HPDE6-E6E7 (cell line): ENCODE measurements at regions not wholly inside any gene's neighbourhood (a gene's known extent, or its start where the extent isn't known, plus 50 kb on each side); places are given as distances from the start of the nearest gene placed in this dataset.
"Not testable (repeated sequence)": the region's sequence is repeated elsewhere in the genome, so short reads cannot be mapped to it uniquely, and the experiment has no call there.

Source experiments
- DNase-seq: peaks from one replicate; pipeline ENCODE4 v3.0.0; 2011; ENCODE audit warnings: missing footprints; ENCODE audit errors: extremely low spot score

GRCh38 chr1:238465449-238465848 lies 574.7 kb upstream of the ZP4 start:
- DNase-seq: no peak

GRCh38 chr1:238458899-238459298 lies 568.2 kb upstream of the ZP4 start:
- DNase-seq: no peak

- DNase-seq: no peak
Measured at GRCh38 chr1:238457610-238458009, 566.9 kb upstream of the ZP4 start.

- DNase-seq: no peak
Measured at GRCh38 chr1:238451781-238452310, 561.1 kb upstream of the ZP4 start.

- no peak for DNase-seq
Measured at GRCh38 chr1:238450976-238451375, 560.3 kb upstream of the ZP4 start.

DNA sequence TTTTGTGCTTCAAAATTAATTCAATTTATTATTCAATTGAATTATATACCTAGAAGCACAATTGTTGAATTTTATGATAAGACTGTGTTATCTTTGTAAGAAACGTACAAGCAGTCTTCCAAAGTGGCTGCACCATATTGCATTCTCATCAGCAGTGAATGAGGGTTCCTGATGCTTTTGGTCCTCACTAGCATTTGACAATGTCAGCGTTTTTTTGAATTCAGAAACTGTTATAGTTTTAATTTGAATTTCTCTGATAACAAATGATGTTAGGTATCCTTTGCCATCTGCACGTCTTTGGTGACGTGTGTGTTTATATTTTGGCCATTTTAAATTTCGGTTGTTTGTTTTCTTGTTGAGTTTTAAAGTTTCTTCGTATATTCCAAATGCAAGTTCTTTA lies 553.0 kb upstream of the ZP4 start:
- DNase-seq: no peak

DNA sequence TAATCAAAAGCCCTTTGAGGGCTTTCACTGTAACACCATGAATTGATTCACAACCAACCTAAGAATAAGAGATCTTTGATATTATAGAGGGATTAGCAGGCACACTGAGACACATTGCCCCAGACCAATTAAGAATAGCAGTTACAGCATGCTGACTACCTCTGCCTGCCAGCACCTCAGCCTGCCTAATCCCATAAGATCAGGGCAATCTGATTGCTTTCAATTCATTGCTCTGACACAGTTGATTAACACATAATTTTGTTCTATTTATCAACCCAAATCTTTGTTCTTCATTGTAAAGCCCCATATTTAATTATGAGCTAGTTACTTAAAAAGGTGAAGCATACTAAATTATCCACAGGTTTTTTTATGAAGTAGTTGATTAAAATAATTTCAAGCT lies 548.8 kb upstream of the ZP4 start:
- no peak for DNase-seq

DNA sequence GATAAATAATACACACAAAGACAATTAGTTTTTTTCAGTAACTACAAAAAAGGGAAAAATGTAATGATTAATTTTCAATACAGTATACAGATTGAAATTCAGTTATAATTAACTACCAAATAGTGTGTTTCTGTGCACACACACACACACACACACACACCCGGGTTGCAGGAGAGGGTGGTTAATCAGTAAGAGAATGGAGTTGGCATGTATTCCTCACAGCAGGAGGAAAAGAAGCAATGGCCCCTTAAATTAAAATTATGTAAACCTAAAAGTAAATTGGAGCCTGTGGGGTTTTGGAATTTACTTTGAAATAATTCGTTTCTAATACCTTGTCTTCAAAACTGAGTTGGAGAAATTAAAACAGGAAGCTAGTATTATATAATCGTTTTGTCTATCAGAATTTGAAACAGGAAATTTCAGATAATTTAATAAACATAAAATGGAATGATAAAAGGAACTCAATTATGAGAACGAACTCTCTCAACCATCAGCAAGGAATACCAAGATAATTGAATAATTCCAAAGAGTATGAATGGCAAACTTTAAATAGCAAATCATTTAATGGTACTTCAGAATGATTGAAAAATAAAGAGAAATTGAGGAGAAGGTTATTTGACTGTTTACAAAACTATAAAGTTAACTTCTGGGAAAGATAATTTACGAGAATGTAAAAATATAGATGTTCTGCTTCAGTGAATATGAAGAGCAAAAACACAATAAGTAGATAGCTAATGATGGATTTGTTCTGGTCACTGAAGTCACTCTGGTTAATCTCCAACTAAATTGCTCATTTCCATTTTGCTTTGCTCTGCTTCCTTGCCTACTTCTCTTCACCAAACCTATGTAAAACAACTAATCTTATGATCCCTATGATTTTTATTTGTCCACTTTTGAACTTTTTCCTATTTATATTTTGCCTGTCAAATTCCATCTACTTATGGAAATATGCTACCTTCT lies 547.9 kb upstream of the ZP4 start:
- DNase-seq: no peak

GRCh38 chr1:238429703-238430102 lies 539.0 kb upstream of the ZP4 start:
- DNase-seq: not testable (repeated sequence)

DNA sequence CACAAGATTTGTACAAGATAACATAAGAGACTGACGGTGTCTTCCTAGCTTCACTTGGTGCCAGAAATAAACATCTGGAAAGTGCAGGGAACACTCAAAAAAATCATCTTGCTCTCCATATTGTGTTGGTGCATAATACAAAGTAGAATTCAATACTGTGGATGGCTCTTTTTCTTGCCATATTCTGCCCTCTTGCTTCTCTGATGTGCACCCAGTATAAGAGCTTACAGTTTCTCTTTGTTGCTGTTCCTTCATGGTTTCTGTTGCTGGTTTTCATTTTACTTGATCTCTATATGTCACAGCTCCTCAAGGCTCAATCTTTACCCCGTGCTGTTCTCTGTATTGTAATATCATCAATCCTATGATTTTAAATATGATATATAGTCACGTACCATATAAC lies 528.5 kb upstream of the ZP4 start:
- DNase-seq: no peak

DNA sequence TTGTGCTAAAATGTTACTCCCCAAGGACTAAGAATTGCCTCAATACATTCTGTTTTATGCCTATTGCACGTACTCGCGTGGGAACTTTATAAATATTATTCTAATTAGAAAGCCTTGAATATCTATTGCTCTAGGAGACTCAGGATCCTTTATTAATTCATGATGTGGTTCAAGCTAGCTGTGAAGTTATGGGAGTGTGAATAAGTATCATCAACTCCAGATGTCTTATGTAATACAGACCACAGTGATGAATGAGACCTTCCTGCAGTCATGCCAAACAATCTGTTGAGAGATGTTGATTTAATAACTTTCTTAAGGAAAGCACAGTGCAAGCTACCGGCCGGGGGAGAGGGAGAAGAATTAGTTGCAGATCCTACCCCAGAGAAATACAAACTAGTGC lies 519.2 kb upstream of the ZP4 start:
- no peak for DNase-seq

- peak; percentile 6 for DNase-seq
Measured at GRCh38 chr1:238409191-238409850, 518.6 kb upstream of the ZP4 start.

DNA sequence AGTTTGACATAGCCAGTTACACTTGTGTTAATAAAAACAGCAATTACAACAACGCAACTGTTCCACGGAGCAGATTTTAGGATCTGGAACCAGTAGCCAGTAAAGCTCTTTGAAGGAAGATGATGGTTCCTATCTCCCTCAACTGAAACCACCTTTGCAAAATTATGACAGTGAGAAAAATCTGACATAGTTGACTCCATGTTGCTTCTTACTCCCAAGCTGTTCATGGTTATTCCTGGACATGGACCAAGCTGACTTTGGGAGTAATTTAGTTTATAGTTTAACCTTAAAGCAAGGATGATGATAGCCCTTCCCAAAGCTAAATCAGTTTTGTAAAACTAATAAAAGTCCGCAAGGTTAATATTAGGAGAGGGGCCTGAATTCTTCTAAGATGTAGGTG lies 518.0 kb upstream of the ZP4 start:
- no peak for DNase-seq

- DNase-seq: no peak
Measured at GRCh38 chr1:238406098-238406860, 515.6 kb upstream of the ZP4 start.

GRCh38 chr1:238404921-238405320 lies 514.2 kb upstream of the ZP4 start:
- DNase-seq: no peak

DNA sequence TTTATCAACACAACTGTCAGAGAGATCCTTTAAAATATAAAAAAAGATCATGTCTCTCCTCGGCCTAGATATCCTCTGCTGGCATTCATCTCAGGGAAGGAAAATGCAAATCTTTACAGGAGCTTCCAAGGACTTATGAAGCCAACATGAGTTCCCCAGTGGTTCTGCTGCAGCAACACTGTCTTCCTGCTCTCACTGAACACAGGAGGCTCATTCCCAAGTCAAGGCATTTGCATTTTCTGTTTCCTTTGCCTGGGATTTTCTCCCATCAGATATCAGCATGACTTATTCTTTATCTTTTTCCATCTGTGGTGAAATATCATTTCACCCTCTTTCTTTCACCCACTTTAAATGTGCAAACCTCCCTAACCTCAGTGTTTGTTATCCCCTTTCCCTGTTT lies 513.8 kb upstream of the ZP4 start:
- DNase-seq: no peak

GRCh38 chr1:238401144-238401543 lies 510.4 kb upstream of the ZP4 start:
- no peak for DNase-seq

DNA sequence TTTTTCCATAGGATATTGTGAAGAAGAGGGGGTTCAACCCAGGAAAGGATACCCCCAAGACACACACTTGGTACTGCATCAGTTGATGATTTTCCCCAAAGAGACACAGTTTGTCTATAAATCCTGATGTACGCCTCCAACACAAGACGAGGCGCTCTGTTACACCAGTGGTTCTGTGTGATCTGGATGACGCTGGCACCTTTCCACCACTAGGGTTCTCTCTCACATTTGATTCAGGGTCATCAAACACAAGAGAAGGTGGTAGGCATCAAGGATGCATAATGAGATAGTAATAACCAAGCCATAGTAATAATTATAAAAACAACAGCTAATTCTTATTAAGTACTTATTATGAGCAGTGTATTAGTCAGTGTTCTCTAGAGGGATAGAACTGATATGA lies 508.8 kb upstream of the ZP4 start:
- DNase-seq: no peak

DNA sequence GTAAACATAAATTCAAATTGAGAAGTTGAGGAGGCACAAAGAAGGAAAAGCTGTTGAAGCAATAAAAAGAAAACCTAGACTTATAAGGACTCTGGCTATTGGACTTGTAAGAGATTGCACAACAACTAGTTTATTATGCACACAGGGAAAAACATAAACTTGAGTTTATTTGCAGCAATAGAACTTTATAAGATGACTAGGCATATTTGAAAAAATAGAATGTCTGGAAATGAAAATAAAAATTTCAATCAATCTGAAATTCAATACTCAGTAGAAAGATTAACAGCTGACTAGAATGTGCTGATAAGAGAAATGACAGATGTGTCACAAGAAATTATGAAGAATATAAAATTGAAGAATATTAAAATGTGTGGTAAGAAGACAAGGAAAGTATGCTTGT lies 505.4 kb upstream of the ZP4 start:
- no peak for DNase-seq

GRCh38 chr1:238384381-238384780 lies 493.7 kb upstream of the ZP4 start:
- no peak for DNase-seq

GRCh38 chr1:238380167-238380566 lies 489.4 kb upstream of the ZP4 start:
- DNase-seq: no peak

- not testable (repeated sequence) for DNase-seq
Measured at GRCh38 chr1:238379446-238379845, 488.7 kb upstream of the ZP4 start.
